BLaER1 (cell line): ENCODE measurements at regions not wholly inside any gene's neighbourhood (a gene's known extent, or its start where the extent isn't known, plus 50 kb on each side); places are given as distances from the start of the nearest gene placed in this dataset.

ENCODE experiments used
- H3K27ac ChIP-seq: shearing (Covaris generic); formaldehyde crosslinking; 2 replicates; pipeline ENCODE4 v1.8.1; 2022
- H3K27me3 ChIP-seq: shearing (Covaris generic); formaldehyde crosslinking; 2 replicates; pipeline ENCODE4 v1.8.1; 2022
- H3K36me3 ChIP-seq: shearing (Covaris generic); formaldehyde crosslinking; 2 replicates; pipeline ENCODE4 v1.8.1; 2022
- H3K4me1 ChIP-seq: shearing (Covaris generic); formaldehyde crosslinking; 2 replicates; pipeline ENCODE4 v1.8.1; 2022
- H3K4me2 ChIP-seq: shearing (Covaris generic); formaldehyde crosslinking; 2 replicates; pipeline ENCODE4 v1.8.1; 2022
- H3K4me3 ChIP-seq: shearing (Covaris generic); formaldehyde crosslinking; 2 replicates; pipeline ENCODE4 v1.8.1; 2022
- H3K9ac ChIP-seq: shearing (Covaris generic); formaldehyde crosslinking; 2 replicates; pipeline ENCODE4 v1.8.1; 2022
- H3K9me3 ChIP-seq: shearing (Covaris generic); formaldehyde crosslinking; 2 replicates; pipeline ENCODE4 v1.8.1; 2022
- H4K20me1 ChIP-seq: shearing (Covaris generic); formaldehyde crosslinking; 2 replicates; pipeline ENCODE4 v1.8.1; 2022
- Cebpa-rat ChIP-seq: shearing (Covaris generic); IDR thresholded peaks from 2 replicates; pipeline ENCODE4 v1.8.1; 2022

DNA sequence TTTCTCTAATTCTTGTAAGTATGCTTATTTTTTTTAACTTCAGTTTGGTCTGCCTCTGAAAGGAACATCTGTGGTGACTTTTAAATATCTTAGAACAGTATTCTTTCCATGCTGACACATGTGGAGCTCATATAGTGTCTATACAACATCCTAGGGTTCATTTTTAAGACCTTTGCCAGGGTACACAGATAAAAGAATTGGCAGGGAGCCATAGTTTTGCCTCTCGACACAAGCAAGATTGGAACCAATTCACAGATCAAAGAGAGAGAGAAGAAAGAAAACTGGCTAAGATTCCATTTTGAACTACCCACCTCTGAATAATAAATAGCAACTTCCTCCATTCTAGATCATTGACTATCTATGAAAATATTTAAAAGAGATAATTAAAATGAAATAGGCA is 142.7 kb upstream of the ST6GAL2 start:
- Histone ChIP-seq H3K36me3 (no peaks in the 10 kb centered on the region), H3K27me3 (no peaks in the 10 kb centered on the region), H3K4me2 (no peak overlapping the region), H3K4me1 (no peaks in the 10 kb centered on the region), H3K27ac (no peak overlapping the region), H4K20me1 (no peaks in the 10 kb centered on the region), H3K4me3 (no peak overlapping the region), H3K9ac (no peak overlapping the region), H3K9me3 (no peaks in the 10 kb centered on the region)
- no peak for TF ChIP-seq Cebpa-rat

DNA sequence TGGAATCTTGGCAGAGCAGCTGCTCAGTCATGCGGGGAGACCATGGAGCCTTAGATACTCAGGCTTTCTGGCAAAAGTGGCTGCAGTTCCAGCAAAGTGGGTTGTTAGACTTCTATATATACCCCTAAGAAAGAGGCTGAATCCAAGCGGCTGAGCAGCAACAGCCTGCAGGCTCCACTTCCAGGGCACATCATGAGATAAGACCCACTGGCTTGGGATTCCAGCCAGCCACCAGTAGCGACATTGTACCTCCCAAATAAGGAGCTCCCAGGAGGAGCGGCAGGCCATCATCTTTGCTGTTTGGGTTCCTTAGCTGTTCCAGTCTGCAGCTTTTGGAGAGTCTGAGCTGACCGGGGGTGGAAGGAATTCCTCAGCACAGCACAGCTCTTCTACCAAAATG is 150.3 kb upstream of the ST6GAL2 start:
- peaks cover 2% of the 10 kb centered on the region for H3K9me3 ChIP-seq
- H3K36me3 ChIP-seq, result no peaks in the 10 kb centered on the region
- no peaks in the 10 kb centered on the region for H4K20me1 ChIP-seq
- H3K27me3 ChIP-seq, result no peaks in the 10 kb centered on the region
- no peak overlapping the region for H3K27ac ChIP-seq
- no peak for TF ChIP-seq Cebpa-rat
- H3K4me2 ChIP-seq, result no peak overlapping the region
- H3K9ac ChIP-seq, result no peak overlapping the region
- H3K4me1 ChIP-seq, result no peaks in the 10 kb centered on the region
- no peak overlapping the region for H3K4me3 ChIP-seq

DNA sequence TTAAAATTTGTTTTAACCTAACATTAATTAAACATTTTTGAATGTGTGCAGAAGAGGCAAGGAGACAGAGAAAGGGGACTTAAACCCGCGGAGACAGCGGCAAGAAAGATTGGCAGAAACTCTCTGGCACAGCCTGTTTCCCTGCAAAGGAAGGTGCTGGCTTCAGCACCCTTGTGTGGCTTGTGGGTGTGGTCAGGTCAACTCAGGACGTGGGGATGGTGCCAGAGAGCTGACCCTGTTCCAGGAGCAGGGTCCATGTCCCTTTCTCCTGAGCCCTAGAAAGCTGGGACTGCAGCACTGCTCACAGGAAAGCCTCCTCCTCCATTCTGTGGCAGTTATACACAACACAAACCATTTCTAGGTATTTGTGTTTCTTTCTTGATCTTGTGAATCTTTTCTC is 176.2 kb upstream of the ST6GAL2 start:
- Histone ChIP-seq H3K4me3 (no peak overlapping the region), H3K27me3 (no peaks in the 10 kb centered on the region), H3K27ac (no peak overlapping the region), H3K9me3 (no peaks in the 10 kb centered on the region), H3K4me1 (no peaks in the 10 kb centered on the region), H3K36me3 (no peaks in the 10 kb centered on the region), H3K4me2 (no peak overlapping the region), H3K9ac (no peak overlapping the region), H4K20me1 (no peaks in the 10 kb centered on the region)
- no peak for TF ChIP-seq Cebpa-rat

DNA sequence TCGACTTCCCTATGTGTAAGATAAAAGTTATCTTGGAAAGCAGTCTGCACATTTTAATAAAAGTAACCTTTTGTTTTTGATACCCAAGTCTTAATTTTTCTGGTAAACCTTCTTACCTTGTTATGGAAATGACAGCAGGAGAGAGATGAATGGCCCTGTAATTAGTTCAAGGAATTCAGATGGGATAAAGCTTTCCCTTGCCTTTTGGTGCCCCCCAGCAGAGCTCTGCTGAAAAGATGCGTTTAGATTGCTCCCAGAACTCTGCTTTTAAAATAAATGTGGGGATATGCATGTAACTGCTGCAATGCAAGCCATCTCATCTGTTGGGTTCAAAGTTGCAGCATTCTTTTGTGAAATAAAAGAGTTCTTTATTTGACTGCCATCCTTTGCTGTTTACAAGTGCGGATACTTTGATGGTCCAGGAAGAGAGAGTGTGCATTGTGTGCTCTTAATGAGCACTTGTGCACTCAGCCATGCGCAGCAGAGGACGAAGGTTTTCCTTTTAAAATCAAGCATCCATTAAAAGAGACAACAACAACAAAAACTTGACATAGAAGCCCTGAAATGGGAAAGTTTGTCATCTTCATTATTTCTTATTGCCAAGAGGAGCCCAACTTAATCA is 176.7 kb upstream of the ST6GAL2 start:
- H3K27ac ChIP-seq, result no peak overlapping the region
- H3K4me2 ChIP-seq, result no peak overlapping the region
- H3K4me1 ChIP-seq, result no peaks in the 10 kb centered on the region
- H3K9ac ChIP-seq, result no peak overlapping the region
- H3K36me3 ChIP-seq, result no peaks in the 10 kb centered on the region
- no peaks in the 10 kb centered on the region for H4K20me1 ChIP-seq
- H3K27me3 ChIP-seq, result no peaks in the 10 kb centered on the region
- no peak for TF ChIP-seq Cebpa-rat
- no peak overlapping the region for H3K4me3 ChIP-seq
- H3K9me3 ChIP-seq, result no peaks in the 10 kb centered on the region

DNA sequence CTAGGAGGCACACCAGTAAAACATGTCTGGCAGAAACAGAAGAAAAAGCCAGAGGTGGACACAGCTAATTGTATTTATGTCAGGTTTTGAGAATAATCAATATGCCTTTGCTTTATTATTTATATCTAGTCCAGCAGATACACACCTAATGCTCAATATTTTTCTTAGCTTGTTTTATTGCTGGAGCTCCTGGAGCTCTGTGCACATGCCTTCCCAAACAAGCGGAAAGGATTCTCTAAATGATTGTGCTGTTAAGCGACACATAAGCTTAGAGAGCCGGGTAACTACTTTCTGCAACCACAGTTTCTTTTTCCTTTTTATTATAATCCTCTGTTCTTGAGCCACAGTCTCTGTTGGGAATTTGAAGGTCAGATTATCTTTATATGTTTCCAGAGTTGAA is 177.3 kb upstream of the ST6GAL2 start:
- no peaks in the 10 kb centered on the region for H4K20me1 ChIP-seq
- no peak for TF ChIP-seq Cebpa-rat
- no peak overlapping the region for H3K4me3 ChIP-seq
- no peaks in the 10 kb centered on the region for H3K9me3 ChIP-seq
- H3K27me3 ChIP-seq, result no peaks in the 10 kb centered on the region
- no peaks in the 10 kb centered on the region for H3K4me1 ChIP-seq
- no peak overlapping the region for H3K9ac ChIP-seq
- H3K36me3 ChIP-seq, result no peaks in the 10 kb centered on the region
- no peak overlapping the region for H3K4me2 ChIP-seq
- H3K27ac ChIP-seq, result no peak overlapping the region

DNA sequence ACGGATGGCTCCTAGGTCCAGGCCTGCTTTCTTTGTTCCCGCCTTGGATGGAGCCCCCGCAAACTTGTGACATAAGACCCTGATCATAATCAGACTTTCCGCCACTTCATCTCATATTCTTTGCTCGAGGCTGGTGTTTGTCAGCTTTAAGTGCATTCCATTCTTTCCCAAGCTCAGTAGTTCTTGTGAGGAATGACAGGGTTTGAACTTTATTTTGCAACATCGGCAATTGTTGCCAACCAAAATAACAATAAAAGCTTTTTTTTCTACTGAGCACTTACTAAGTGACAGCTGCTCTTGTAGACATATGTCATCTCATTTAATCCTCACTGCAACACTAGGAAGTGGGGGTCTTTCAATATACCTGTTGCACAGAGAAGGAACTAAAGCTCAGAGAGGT is 178.8 kb upstream of the ST6GAL2 start:
- H3K4me3 ChIP-seq, result no peak overlapping the region
- H3K9ac ChIP-seq, result no peak overlapping the region
- no peaks in the 10 kb centered on the region for H3K36me3 ChIP-seq
- H3K4me1 ChIP-seq, result no peaks in the 10 kb centered on the region
- no peak overlapping the region for H3K4me2 ChIP-seq
- no peaks in the 10 kb centered on the region for H3K27me3 ChIP-seq
- TF ChIP-seq Cebpa-rat, result no peak
- no peaks in the 10 kb centered on the region for H3K9me3 ChIP-seq
- no peak overlapping the region for H3K27ac ChIP-seq
- H4K20me1 ChIP-seq, result no peaks in the 10 kb centered on the region

DNA sequence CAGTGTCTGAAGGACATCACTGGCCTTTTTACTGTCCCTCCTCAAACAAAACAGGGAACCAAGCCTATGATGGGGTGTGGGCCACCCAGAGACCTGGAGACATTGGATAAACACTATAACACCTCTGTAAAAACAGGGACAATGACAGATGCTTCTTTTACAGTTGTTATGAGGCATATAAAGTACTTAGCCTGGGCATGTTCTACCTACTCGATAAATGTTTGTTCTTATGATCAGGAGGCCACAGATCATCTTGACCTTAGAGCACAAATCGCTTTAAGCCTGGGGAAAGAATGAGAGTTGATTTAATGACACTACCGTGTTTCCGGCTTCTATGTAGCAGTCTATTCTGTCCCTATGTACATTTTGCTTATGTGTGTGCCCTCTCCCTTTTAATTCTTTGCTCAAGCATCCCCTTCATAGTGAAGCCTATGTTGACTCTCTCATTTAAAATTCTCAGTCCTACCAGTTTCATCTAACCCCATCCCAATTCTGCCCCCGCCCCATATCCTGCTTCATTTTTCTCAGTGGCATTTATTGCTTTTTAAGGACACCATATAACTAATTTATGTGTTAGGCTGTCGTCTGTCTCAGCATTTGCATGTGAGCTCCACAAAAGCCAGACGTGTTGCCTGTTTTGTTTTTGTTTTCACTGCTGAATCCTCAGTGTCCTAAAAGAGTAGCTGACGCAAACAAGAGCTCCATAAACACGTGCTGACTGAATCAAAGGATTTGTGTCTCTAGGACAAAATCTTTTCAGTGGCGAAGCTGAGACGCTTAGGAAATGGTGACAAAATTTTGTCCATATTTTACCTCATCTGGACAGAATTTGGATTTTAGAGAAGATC is 182.3 kb upstream of the ST6GAL2 start:
- Histone ChIP-seq H4K20me1 (no peaks in the 10 kb centered on the region), H3K4me2 (no peak overlapping the region), H3K27me3 (no peaks in the 10 kb centered on the region), H3K4me3 (no peak overlapping the region), H3K36me3 (no peaks in the 10 kb centered on the region), H3K9ac (no peak overlapping the region), H3K4me1 (peaks cover 8% of the 10 kb centered on the region), H3K9me3 (no peaks in the 10 kb centered on the region), H3K27ac (no peak overlapping the region)
- TF ChIP-seq Cebpa-rat, result no peak

DNA sequence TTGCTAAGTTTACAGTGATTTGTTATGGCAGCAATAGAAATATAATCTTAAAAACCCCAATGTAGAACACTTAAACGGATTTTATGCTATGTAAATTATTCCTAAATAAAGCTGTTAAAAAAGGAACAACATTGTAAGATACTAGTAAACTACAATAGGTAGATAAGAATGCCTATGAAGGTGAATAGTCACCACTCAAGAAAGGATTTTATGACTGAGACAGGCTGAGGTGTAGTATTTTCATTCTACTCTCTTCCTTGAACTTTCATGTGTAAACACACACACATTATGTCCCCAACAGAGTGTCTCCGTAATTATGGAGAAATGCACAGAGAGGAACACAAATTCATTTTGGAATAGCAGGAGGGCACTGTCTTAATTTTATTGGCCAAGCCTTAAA is 183.9 kb upstream of the ST6GAL2 start:
- no peaks in the 10 kb centered on the region for H3K9me3 ChIP-seq
- H3K27me3 ChIP-seq, result no peaks in the 10 kb centered on the region
- peaks cover 8% of the 10 kb centered on the region for H3K4me1 ChIP-seq
- TF ChIP-seq Cebpa-rat, result no peak
- no peaks in the 10 kb centered on the region for H4K20me1 ChIP-seq
- no peak overlapping the region for H3K4me3 ChIP-seq
- no peaks in the 10 kb centered on the region for H3K36me3 ChIP-seq
- no peak overlapping the region for H3K9ac ChIP-seq
- H3K4me2 ChIP-seq, result no peak overlapping the region
- no peak overlapping the region for H3K27ac ChIP-seq

DNA sequence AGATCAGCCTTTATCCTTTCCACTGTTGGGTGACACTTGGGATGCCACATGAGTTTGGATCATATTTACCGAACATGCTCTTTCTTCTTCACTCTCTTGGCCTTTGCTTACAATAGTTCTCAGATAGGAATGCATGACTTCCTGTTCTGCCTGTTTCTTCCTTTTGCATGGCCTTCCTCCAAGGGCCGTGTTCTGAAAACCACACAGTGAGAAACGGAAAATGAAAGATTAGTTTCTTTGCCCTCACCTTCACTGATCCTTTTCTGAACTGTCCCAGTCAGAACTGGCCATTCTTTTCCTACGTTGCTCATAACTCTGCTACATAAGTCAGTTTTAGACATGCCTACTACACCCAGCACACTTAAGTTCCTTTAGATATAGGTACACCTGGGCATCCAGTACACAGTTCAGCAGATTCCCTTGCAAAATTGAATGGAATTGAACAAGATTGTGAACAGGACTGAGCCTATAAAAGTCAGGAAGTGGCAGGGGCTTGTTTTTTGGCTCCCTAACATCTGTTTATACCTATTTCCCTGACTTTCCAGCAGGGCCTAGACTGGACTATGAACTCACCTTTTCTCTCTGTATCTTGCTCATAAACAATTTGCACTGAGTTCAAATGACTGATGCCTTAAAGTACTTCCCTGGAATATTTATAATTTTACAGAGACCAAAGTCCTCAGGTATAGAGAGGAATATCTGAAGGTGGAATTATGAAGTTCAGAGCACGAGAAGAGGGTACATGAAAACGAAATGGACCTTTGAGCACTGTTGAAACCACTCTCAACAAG is 186.4 kb upstream of the ST6GAL2 start:
- TF ChIP-seq Cebpa-rat, result no peak
- H3K27ac ChIP-seq, result no peak overlapping the region
- H3K27me3 ChIP-seq, result no peaks in the 10 kb centered on the region
- no peaks in the 10 kb centered on the region for H3K36me3 ChIP-seq
- no peak overlapping the region for H3K9ac ChIP-seq
- H3K4me3 ChIP-seq, result no peak overlapping the region
- H3K9me3 ChIP-seq, result no peaks in the 10 kb centered on the region
- H4K20me1 ChIP-seq, result no peaks in the 10 kb centered on the region
- peak overlapping the region; percentile 32 for H3K4me2 ChIP-seq
- peaks cover 8% of the 10 kb centered on the region for H3K4me1 ChIP-seq

DNA sequence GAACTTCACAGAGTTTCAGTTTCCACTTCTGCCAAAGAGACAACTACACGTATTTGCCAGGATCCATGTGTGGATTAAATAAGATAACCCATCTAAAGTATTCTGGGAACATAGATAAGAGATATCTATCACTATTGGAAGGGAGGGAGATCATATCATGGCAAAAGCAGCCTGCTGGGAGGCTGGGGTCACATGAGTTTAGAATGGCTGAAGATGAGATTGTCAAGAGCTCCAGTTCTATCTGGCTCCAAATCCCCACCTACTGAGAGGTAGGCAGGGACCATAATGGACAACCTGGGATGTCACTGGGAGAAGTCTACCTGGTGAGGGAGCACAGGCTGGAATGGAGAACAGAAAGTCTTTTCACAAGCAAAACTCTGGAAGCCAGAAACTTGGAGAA is 192.6 kb upstream of the ST6GAL2 start:
- Histone ChIP-seq H3K4me2 (no peak overlapping the region), H3K27me3 (no peaks in the 10 kb centered on the region), H3K9me3 (no peaks in the 10 kb centered on the region), H4K20me1 (no peaks in the 10 kb centered on the region), H3K4me1 (no peaks in the 10 kb centered on the region), H3K27ac (no peak overlapping the region), H3K4me3 (no peak overlapping the region), H3K9ac (no peak overlapping the region), H3K36me3 (no peaks in the 10 kb centered on the region)
- no peak for TF ChIP-seq Cebpa-rat
